GM23338 (cell line): ENCODE measurements at regions not wholly inside any gene's neighbourhood (a gene's known extent, or its start where the extent isn't known, plus 50 kb on each side); places are given as distances from the start of the nearest gene placed in this dataset.
A peak's percentile ranks its signal among the peaks of the same experiment; 100 is the strongest.

Source experiments
- ATAC-seq: fragments of 200-7000 bp; cut with Tn5 transposase; 3 replicates; pipeline ENCODE4 v1.9.1; 2020
- DNase-seq: peaks from one replicate; pipeline ENCODE4 v3.0.0-alpha.2; 2015; ENCODE audit warnings: low spot score
- H2AFZ ChIP-seq: fragments of 200-600 bp; sonication (generic); 2 replicates; pipeline ENCODE4 v1.8.0; 2016; ENCODE audit warnings: antibody characterized with exemption, mild to moderate bottlenecking, moderate library complexity
- H3F3A ChIP-seq: fragments of 200-600 bp; sonication (generic); replicated peaks from 2 replicates; pipeline ENCODE4 v1.8.0; 2017; ENCODE audit warnings: antibody characterized with exemption, mixed run types, low read depth
- H3K27ac ChIP-seq: fragments of 200-600 bp; sonication (generic); 2 replicates; pipeline ENCODE4 v1.6.1; 2016; ENCODE audit warnings: low read depth
- H3K27me3 ChIP-seq: fragments of 200-600 bp; sonication (generic); 2 replicates; pipeline ENCODE4 v1.8.0; 2016; ENCODE audit warnings: mild to moderate bottlenecking, mixed run types, moderate library complexity; ENCODE audit not compliant: insufficient read depth
- H3K36me3 ChIP-seq: fragments of 200-600 bp; sonication (generic); 2 replicates; pipeline ENCODE4 v1.8.0; 2016; ENCODE audit warnings: mild to moderate bottlenecking; ENCODE audit not compliant: insufficient read depth
- H3K4me1 ChIP-seq: fragments of 200-600 bp; sonication (generic); 2 replicates; pipeline ENCODE4 v1.8.0; 2016; ENCODE audit warnings: mild to moderate bottlenecking, moderate library complexity; ENCODE audit not compliant: insufficient read depth
- H3K4me2 ChIP-seq: fragments of 200-600 bp; sonication (generic); 2 replicates; pipeline ENCODE4 v1.7.1; 2017; ENCODE audit warnings: mixed run types
- H3K4me3 ChIP-seq: fragments of 200-600 bp; sonication (generic); 2 replicates; pipeline ENCODE4 v1.6.1; 2016; ENCODE audit warnings: mixed run types
- H3K79me2 ChIP-seq: fragments of 200-600 bp; sonication (generic); replicated peaks from 2 replicates; pipeline ENCODE4 v1.8.0; 2017; ENCODE audit warnings: mild to moderate bottlenecking; ENCODE audit not compliant: insufficient read depth
- H3K9me2 ChIP-seq: fragments of 200-600 bp; sonication (generic); 2 replicates; pipeline ENCODE4 v1.8.0; 2017; ENCODE audit not compliant: insufficient read depth
- H4K20me1 ChIP-seq: fragments of 200-600 bp; sonication (generic); replicated peaks from 2 replicates; pipeline ENCODE4 v1.8.0; 2017; ENCODE audit warnings: mild to moderate bottlenecking; ENCODE audit not compliant: insufficient read depth
- H3K27ac Mint-ChIP-seq: 2 replicates; pipeline ENCODE4 v1.8.0; 2020; ENCODE audit warnings: inconsistent platforms, mild to moderate bottlenecking, moderate library complexity, mixed read lengths
- H3K27me3 Mint-ChIP-seq: 3 replicates; pipeline ENCODE4 v1.8.0; 2022; ENCODE audit warnings: low read depth, mild to moderate bottlenecking, moderate library complexity, mixed read lengths, inconsistent platforms; ENCODE audit not compliant: insufficient read depth, poor library complexity
- H3K36me3 Mint-ChIP-seq: 3 replicates; pipeline ENCODE4 v1.8.0; 2021; ENCODE audit warnings: low read depth, mild to moderate bottlenecking, inconsistent platforms, moderate library complexity, mixed read lengths
- H3K4me1 Mint-ChIP-seq: 3 replicates; pipeline ENCODE4 v1.8.0; 2020; ENCODE audit warnings: mild to moderate bottlenecking, inconsistent platforms, mixed read lengths
- H3K4me3 Mint-ChIP-seq: 3 replicates; pipeline ENCODE4 v1.8.0; 2021; ENCODE audit warnings: moderate library complexity, mild to moderate bottlenecking, inconsistent platforms, mixed read lengths
- H3K9me3 Mint-ChIP-seq: 3 replicates; pipeline ENCODE4 v1.8.0; 2020; ENCODE audit warnings: moderate library complexity, mild to moderate bottlenecking, inconsistent platforms, mixed read lengths
- NANOG ChIP-seq: IDR thresholded peaks from 2 replicates; pipeline ENCODE4 v1.6.1; 2016; ENCODE audit warnings: antibody characterized with exemption, borderline replicate concordance
- STAT1 ChIP-seq: IDR thresholded peaks from one replicate; pipeline ENCODE4 v1.6.1; 2016; ENCODE audit warnings: antibody characterized with exemption; ENCODE audit not compliant: unreplicated experiment
- ZNF114 ChIP-seq: fragments of 250-450 bp; sonication (Bioruptor Pico); IDR thresholded peaks from 2 replicates; pipeline ENCODE4 v1.5.0; 2020; ENCODE audit warnings: mild to moderate bottlenecking, moderate library complexity
- ZNF331 ChIP-seq: fragments of 250-450 bp; sonication (Bioruptor Pico); IDR thresholded peaks from 2 replicates; pipeline ENCODE4 v1.5.0; 2020; ENCODE audit warnings: low read depth, mild to moderate bottlenecking, moderate library complexity
- TF ChIP-seq, protein P1 (sequence below): fragments of 250-450 bp; sonication (Bioruptor Pico); IDR thresholded peaks from 2 replicates; pipeline ENCODE4 v1.5.0; 2020; ENCODE audit warnings: mild to moderate bottlenecking, moderate library complexity
- TF ChIP-seq, protein P2 (sequence below), 2 experiments: fragments of 200-600 bp in 1 of 2; sonication (generic) in 1 of 2; conservative IDR thresholded peaks; 2 replicates each; pipeline versions ENCODE4 v1.5.1 to v1.6.1; 2016 to 2017; ENCODE audit warnings: antibody characterized with exemption in 2 of 2, low read depth in 2 of 2, mild to moderate bottlenecking in 2 of 2, moderate library complexity in 1 of 2
- TF ChIP-seq, protein P3 (sequence below): IDR thresholded peaks from 2 replicates; pipeline ENCODE4 v1.6.1; 2016; ENCODE audit warnings: antibody characterized with exemption

DNA sequence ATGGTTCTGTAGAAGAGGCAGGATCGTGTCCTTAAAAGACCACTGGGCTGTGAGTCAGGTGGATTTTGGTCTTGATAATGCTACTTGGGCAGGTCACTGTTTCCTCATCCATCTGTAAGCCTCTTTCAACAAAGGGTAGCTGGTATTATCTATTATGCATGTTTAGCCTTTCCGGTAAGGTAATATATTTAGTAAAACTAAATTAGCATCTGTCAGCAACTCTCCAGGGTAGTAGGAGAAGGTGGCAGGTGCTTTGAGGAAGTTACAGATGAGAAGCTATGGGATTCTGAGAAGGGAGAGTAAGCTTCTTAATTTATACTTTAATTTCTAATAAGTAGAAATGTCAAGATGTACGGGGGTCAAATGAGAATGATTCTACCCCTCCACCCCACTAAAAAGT lies 86.9 kb upstream of the TGM3 start (continued):
- TF ChIP-seq, protein P1, sequence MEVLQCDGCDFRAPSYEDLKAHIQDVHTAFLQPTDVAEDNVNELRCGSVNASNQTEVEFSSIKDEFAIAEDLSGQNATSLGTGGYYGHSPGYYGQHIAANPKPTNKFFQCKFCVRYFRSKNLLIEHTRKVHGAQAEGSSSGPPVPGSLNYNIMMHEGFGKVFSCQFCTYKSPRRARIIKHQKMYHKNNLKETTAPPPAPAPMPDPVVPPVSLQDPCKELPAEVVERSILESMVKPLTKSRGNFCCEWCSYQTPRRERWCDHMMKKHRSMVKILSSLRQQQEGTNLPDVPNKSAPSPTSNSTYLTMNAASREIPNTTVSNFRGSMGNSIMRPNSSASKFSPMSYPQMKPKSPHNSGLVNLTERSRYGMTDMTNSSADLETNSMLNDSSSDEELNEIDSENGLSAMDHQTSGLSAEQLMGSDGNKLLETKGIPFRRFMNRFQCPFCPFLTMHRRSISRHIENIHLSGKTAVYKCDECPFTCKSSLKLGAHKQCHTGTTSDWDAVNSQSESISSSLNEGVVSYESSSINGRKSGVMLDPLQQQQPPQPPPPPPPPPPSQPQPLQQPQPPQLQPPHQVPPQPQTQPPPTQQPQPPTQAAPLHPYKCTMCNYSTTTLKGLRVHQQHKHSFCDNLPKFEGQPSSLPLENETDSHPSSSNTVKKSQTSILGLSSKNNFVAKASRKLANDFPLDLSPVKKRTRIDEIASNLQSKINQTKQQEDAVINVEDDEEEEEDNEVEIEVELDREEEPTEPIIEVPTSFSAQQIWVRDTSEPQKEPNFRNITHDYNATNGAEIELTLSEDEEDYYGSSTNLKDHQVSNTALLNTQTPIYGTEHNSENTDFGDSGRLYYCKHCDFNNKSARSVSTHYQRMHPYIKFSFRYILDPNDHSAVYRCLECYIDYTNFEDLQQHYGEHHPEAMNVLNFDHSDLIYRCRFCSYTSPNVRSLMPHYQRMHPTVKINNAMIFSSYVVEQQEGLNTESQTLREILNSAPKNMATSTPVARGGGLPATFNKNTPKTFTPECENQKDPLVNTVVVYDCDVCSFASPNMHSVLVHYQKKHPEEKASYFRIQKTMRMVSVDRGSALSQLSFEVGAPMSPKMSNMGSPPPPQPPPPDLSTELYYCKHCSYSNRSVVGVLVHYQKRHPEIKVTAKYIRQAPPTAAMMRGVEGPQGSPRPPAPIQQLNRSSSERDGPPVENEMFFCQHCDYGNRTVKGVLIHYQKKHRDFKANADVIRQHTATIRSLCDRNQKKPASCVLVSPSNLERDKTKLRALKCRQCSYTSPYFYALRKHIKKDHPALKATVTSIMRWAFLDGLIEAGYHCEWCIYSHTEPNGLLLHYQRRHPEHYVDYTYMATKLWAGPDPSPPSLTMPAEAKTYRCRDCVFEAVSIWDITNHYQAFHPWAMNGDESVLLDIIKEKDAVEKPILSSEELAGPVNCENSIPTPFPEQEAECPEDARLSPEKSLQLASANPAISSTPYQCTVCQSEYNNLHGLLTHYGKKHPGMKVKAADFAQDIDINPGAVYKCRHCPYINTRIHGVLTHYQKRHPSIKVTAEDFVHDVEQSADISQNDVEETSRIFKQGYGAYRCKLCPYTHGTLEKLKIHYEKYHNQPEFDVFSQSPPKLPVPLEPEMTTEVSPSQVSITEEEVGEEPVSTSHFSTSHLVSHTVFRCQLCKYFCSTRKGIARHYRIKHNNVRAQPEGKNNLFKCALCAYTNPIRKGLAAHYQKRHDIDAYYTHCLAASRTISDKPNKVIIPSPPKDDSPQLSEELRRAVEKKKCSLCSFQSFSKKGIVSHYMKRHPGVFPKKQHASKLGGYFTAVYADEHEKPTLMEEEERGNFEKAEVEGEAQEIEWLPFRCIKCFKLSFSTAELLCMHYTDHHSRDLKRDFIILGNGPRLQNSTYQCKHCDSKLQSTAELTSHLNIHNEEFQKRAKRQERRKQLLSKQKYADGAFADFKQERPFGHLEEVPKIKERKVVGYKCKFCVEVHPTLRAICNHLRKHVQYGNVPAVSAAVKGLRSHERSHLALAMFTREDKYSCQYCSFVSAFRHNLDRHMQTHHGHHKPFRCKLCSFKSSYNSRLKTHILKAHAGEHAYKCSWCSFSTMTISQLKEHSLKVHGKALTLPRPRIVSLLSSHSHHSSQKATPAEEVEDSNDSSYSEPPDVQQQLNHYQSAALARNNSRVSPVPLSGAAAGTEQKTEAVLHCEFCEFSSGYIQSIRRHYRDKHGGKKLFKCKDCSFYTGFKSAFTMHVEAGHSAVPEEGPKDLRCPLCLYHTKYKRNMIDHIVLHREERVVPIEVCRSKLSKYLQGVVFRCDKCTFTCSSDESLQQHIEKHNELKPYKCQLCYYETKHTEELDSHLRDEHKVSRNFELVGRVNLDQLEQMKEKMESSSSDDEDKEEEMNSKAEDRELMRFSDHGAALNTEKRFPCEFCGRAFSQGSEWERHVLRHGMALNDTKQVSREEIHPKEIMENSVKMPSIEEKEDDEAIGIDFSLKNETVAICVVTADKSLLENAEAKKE, result no peak
- no peak for TF ChIP-seq ZNF114 (CRISPR knock-in tag)
- TF ChIP-seq NANOG, result no peak

DNA sequence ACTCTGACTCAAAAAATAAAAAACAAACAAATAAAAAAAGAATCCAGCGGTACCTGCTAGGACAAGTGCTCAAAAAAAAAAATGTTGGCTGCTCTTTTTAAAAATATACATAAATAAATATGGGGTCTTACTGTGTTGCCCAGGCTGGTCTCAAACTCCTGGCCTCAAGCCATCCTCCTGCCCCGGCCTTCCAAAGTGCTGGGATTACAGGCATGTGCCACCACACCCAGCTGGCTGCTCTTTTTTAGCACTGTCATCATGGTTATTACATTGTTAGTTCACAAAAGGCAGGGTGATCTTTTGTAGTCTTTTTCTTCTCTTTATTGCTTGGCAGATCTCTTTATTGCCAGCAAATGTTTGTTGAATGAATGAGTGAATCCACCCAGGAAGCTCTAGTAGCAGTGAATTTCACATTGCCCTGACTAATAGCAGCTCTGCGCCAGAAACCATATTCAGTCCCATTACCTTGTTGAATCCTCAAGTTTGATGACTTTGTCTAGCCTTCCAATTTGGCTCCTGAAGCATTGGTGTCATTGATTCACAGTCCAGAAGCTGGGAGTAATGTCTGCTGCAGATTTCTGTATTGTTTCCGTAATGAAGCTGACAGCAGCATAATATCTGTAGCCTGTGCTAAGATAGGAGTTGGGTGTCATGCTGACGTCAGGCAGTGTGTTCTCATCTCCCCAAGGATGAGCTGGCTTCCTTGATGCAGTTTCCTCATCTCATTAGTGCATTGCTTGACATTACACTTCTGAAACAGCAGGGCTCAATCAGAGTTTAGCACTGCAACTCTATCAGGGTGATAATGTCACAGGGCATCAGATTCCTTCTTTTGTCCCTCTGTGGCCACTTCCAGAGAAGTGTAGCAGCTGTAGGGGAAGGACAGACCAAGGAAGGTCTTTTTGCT lies 84.9 kb upstream of the TGM3 start:
- no peak for ATAC-seq
- H3K27me3 ChIP-seq, result peaks cover 24% of the 10 kb centered on the region
- TF ChIP-seq ZNF331 (CRISPR knock-in tag) (no peak), STAT1 (no peak), ZNF114 (CRISPR knock-in tag) (no peak)
- TF ChIP-seq, protein P2, sequence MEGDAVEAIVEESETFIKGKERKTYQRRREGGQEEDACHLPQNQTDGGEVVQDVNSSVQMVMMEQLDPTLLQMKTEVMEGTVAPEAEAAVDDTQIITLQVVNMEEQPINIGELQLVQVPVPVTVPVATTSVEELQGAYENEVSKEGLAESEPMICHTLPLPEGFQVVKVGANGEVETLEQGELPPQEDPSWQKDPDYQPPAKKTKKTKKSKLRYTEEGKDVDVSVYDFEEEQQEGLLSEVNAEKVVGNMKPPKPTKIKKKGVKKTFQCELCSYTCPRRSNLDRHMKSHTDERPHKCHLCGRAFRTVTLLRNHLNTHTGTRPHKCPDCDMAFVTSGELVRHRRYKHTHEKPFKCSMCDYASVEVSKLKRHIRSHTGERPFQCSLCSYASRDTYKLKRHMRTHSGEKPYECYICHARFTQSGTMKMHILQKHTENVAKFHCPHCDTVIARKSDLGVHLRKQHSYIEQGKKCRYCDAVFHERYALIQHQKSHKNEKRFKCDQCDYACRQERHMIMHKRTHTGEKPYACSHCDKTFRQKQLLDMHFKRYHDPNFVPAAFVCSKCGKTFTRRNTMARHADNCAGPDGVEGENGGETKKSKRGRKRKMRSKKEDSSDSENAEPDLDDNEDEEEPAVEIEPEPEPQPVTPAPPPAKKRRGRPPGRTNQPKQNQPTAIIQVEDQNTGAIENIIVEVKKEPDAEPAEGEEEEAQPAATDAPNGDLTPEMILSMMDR (conservative IDR thresholded peaks at IDR 0.05; ENCODE audit: low read depth in 2 of 2), result no peak
- TF ChIP-seq, protein P3, sequence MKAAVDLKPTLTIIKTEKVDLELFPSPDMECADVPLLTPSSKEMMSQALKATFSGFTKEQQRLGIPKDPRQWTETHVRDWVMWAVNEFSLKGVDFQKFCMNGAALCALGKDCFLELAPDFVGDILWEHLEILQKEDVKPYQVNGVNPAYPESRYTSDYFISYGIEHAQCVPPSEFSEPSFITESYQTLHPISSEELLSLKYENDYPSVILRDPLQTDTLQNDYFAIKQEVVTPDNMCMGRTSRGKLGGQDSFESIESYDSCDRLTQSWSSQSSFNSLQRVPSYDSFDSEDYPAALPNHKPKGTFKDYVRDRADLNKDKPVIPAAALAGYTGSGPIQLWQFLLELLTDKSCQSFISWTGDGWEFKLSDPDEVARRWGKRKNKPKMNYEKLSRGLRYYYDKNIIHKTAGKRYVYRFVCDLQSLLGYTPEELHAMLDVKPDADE, result no peak

More for the DNA sequence above, 84.9 kb upstream of the TGM3 start:
- peak; percentile 14 for DNase-seq
- Mint-ChIP-seq H3K4me1 (no peaks in the 10 kb centered on the region), H3K4me3 (no peak overlapping the region), H3K9me3 (no peaks in the 10 kb centered on the region; the same call in 2 of the 3 replicates), H3K27me3 (peaks cover 2% of the 10 kb centered on the region), H3K27ac (no peak overlapping the region), H3K36me3 (no peaks in the 10 kb centered on the region)
- no peak overlapping the region for H3K4me3 ChIP-seq
- H3K36me3 ChIP-seq, result no peaks in the 10 kb centered on the region
- no peaks in the 10 kb centered on the region for H3K79me2 ChIP-seq
- no peaks in the 10 kb centered on the region for H3K4me1 ChIP-seq
- no peaks in the 10 kb centered on the region for H3F3A ChIP-seq
- no peak overlapping the region for H2AFZ ChIP-seq
- no peak overlapping the region for H3K4me2 ChIP-seq
- H3K27ac ChIP-seq, result no peak overlapping the region
- H3K9me2 ChIP-seq, result no peaks in the 10 kb centered on the region
- H4K20me1 ChIP-seq, result no peaks in the 10 kb centered on the region
